GM10266 (cell line): ENCODE measurements at regions not wholly inside any gene's neighbourhood (a gene's known extent, or its start where the extent isn't known, plus 50 kb on each side); places are given as distances from the start of the nearest gene placed in this dataset.
"Not testable (repeated sequence)": the region's sequence is repeated elsewhere in the genome, so short reads cannot be mapped to it uniquely, and the experiment has no call there.

Experiments used
- DNase-seq: peaks from one replicate; pipeline ENCODE4 v3.0.0; 2012; ENCODE audit errors: extremely low spot score
- TF ChIP-seq, protein P1 (sequence below): IDR thresholded peaks from 2 replicates; pipeline ENCODE4 v1.5.1; 2012; ENCODE audit warnings: mild to moderate bottlenecking, low read depth; ENCODE audit not compliant: control insufficient read depth, insufficient read depth; ENCODE audit errors: missing control alignments

DNA sequence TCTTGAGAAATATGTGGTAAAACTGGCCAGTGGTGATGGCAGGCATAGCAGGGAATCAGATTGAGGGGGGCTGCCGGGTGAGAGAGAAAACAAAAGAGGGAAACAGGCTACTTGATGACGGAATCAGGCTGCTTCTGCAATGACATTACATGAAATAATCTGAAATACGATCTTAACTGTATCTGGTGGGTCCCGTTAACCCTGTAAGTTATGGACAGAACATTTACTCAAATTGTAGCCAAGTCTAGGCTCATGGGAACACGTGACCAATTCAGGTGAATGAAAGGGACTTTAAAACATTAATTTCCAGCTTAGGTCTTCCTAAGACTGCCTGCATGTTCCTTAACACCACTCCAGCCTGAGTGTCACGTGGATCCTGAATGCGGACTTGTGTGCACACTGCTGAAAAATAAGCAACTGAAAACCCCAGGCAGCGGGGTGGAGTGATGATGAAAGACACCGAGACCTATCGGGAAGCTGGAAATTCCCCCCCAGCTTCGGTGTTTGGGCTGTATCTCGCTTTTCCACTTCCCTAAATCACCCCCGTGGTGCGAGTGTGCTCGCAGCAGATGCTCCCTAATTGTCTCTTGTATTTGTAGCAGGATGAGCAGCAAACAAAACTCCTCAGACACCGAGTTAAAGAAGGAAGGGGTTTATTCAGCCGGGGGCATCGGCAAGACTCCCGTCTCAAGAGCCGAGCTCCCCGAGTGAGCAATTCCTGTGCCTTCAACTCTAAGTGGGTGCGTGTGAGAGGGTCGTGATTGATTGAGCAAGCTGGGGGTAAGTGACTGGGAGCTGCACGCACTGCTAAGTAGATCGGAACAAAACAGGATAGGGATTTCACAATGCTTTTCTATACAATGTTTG is 145.0 kb upstream of the GRK3 start:
- no peak for DNase-seq
- TF ChIP-seq, protein P1, sequence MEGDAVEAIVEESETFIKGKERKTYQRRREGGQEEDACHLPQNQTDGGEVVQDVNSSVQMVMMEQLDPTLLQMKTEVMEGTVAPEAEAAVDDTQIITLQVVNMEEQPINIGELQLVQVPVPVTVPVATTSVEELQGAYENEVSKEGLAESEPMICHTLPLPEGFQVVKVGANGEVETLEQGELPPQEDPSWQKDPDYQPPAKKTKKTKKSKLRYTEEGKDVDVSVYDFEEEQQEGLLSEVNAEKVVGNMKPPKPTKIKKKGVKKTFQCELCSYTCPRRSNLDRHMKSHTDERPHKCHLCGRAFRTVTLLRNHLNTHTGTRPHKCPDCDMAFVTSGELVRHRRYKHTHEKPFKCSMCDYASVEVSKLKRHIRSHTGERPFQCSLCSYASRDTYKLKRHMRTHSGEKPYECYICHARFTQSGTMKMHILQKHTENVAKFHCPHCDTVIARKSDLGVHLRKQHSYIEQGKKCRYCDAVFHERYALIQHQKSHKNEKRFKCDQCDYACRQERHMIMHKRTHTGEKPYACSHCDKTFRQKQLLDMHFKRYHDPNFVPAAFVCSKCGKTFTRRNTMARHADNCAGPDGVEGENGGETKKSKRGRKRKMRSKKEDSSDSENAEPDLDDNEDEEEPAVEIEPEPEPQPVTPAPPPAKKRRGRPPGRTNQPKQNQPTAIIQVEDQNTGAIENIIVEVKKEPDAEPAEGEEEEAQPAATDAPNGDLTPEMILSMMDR = no peak

DNA sequence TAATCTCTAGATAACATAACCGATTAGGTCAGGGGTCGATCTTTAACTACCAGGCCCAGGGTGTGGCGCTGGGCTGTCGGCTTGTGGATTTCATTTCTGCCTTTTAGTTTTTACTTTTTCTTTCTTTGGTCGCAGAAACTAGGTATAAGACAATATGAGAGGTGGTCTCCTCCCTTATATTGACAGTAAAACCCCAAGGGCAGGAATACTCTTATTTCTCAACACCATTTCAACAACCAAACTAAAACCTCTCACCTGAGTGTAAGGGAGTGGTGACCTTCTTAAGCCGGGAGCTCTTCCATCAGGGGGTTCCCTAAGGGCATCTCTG is 144.4 kb upstream of the GRK3 start:
- DNase-seq = not testable (repeated sequence)

DNA sequence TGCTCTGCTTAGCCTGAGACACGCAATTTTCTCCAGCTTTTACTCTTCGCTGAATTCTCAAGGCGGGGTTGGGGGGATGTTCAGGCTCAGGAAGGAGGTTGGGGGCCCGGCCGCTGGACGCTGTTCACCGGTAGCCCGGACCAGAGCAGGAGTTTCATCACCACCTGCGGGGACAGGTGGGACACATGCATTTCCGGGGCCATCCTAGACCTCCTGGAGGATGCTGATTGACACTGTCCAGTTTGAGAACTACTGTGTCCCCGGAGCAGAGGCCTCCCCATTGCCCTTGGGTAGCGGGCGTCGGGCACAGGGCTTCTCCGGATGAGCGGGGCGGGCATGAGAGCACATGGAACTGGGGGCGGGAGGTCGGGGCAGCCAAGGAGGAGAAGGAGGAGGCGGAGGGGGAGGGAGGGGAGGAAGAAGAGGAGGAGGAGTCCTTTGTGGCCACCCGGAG is 144.0 kb upstream of the GRK3 start:
- TF ChIP-seq, protein P1 = no peak
- no peak for DNase-seq

DNA sequence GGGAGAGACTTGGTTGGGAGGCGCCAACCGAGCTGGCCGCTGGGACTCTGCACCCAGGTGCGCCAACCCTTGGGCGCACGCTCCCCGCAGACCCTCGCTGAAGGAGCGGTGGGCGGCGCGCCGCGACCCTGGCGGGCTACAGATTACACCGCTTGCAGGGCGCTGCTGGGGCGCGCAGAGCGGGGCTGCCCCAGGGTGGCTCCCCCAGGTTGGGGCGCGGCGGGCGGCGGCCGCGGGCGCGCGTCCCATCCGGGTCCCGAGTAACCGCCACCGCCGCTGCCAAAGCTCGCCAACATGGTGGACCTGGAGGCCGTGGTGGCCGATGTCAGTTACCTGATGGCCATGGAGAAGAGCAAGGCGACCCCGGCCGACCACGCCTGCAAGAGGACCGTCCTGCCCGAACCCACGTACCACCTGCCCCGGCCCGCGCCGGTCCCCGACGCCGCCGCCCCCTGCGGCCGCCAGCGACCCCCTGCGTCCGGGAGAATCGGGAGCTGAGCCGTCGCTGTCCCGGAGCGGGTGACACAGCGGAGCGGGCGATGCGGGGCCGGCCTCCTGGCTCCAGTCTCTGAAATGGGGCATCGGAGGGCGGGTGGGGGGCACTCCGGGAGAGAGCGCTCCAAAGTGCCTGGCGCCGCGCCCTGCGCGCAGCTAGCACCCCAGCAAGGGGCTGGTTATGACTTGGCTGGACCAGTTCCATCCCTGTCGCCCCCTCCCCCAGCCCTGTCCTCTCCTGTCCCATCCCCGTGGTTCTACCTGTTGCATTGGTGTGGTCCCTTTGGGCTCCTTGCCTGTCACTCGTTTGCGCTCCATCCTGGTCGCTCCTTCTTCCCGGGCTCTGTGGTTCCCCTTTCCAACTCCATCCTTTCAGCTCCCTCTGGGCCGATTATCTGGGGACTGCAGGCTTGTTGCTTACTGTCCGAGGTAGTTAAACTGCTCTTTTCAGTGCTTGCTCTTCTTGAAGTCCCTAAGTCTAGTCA is 143.3 kb upstream of the GRK3 start:
- no peak for DNase-seq

DNA sequence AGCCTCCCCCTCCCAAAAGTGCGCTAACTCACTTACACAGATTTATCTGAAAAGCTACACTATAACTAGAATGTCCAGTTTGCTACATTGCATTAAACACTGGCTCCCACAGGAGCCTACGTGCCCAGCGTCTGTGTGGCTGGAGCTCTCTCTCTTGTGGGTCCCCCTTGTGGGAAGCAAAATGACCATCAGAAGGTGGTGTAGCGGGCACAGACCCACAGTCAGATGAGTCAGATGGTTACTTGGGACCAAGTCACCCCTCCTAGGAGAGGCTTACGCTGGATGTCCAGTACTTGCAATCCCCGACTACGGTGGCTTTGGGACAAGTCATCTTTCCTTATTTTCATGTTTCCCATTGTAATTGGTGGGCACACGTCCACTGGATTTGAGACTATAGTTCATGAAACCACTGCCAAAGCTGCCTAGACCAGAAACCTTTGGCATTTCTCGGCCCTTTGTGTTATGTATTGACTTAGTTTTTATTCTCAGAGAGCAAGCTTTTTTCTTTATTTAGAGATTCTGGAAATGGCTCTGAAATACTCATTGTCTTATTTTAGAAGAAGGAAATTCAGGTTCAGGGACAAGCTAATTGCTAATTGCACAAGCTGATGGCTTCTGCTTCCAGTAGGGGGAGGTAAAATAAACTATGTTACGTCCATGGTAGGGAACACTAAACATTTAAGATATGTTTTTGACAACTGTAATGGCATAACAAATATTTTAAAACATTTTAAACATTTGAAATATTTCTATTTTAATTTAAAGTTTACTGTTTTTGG is 137.8 kb upstream of the GRK3 start:
- TF ChIP-seq, protein P1 = peak; percentile 35
- not testable (repeated sequence) for DNase-seq

More for the DNA sequence above, 143.3 kb upstream of the GRK3 start:
- TF ChIP-seq, protein P1 = no peak

DNA sequence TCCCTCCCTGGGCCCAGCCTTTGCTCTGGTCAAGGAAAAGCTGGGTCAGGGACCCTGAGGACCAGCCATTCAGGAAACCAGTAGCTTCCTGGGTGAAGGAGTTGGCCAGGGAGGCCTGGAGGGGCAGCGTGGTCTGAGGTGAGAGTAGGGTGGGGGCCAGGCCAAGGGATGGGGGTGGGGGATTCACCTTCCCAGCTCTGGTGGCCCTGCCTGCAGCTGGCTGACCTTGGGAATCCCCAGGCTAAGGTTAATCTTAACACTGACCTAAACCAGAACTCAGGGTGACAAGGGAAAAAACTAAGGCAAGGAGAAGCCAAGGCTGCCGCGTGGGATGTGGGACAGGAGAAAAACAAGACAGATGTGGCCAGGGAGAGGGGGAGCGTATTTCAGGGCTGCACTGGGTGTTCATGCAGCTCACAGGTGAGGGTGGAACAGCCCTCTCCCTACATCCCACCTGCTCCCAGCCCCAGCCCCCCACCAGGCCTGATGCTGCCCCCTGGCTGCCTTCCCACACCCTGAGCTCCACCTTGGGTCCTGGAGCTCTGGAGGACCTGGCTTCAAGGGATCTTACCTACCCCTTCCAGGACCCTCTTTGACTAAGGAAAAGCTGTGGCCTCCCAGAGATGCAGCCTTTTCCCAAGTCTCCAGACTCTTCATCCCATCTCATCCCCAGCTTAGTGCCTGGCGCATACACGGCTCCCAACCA is 132.7 kb upstream of the GRK3 start:
- not testable (repeated sequence) for DNase-seq

DNA sequence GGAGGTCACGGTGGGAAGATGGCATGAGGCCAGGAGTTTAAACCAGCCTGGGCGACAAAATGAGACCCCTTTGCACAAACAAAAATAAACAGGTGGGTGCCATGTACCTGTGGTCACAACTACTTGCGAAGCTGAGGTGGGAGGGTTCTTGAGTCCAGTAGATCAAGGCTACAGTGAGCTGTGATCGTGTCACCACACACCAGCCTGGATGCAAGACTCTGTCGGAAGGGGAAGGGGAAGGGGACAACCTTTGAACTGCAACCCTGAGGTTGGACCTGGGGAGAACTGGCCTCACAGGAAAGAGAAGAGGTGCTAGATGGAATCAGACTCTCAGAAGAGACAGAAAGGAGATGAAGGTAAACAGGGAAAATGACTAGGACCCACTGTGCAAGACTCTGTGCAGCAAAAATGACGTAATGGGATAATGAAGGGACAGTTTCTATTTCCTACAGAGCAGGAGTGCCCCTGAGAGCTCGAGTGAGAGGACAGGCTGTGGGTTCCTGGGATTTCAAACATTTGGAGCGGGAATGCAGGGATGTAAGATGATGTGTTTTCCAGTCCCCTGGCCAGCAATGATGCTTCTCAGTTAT is 131.0 kb upstream of the GRK3 start:
- DNase-seq = not testable (repeated sequence)
